H9 (cell line): ENCODE measurements at regions not wholly inside any gene's neighbourhood (a gene's known extent, or its start where the extent isn't known, plus 50 kb on each side); places are given as distances from the start of the nearest gene placed in this dataset.

Experiments
- DNase-seq: peaks from one replicate; pipeline ENCODE4 v3.0.0-alpha.2; 2017
- H2AFZ ChIP-seq: one replicate; pipeline ENCODE4 v1.6.1; 2013; ENCODE audit warnings: mild to moderate bottlenecking, low read length, control low read depth, moderate library complexity
- H2AK5ac ChIP-seq: 2 replicates; pipeline ENCODE4 v1.6.1; 2013; ENCODE audit warnings: low read length, control low read depth, mixed read lengths; ENCODE audit not compliant: insufficient read length
- H2BK120ac ChIP-seq: one replicate; pipeline ENCODE4 v1.6.1; 2013; ENCODE audit warnings: low read depth, mild to moderate bottlenecking, low read length, control low read depth, inconsistent platforms; ENCODE audit not compliant: poor library complexity, severe bottlenecking
- H2BK12ac ChIP-seq: 2 replicates; pipeline ENCODE4 v1.6.1; 2013; ENCODE audit warnings: low read length, control low read depth, mixed read lengths, low read depth; ENCODE audit not compliant: insufficient read length
- H2BK15ac ChIP-seq: 2 replicates; pipeline ENCODE4 v1.6.1; 2013; ENCODE audit warnings: low read depth, low read length, control low read depth
- H2BK20ac ChIP-seq: one replicate; pipeline ENCODE4 v1.6.1; 2013; ENCODE audit warnings: low read depth, mild to moderate bottlenecking, low read length, control low read depth, inconsistent platforms; ENCODE audit not compliant: poor library complexity, severe bottlenecking
- H2BK5ac ChIP-seq: 2 replicates; pipeline ENCODE4 v1.6.1; 2013; ENCODE audit warnings: low read length, control low read depth, mixed read lengths; ENCODE audit not compliant: insufficient read length
- H3K14ac ChIP-seq: 2 replicates; pipeline ENCODE4 v1.6.1; 2013; ENCODE audit warnings: low read length, control low read depth; ENCODE audit not compliant: insufficient read depth
- H3K18ac ChIP-seq: 2 replicates; pipeline ENCODE4 v1.6.1; 2013; ENCODE audit warnings: low read depth, mild to moderate bottlenecking, mixed read lengths, low read length, control low read depth; ENCODE audit not compliant: insufficient read length
- H3K23ac ChIP-seq: 2 replicates; pipeline ENCODE4 v1.6.1; 2013; ENCODE audit warnings: low read length, control low read depth, mixed read lengths, low read depth; ENCODE audit not compliant: insufficient read length
- H3K23me2 ChIP-seq: 2 replicates; pipeline ENCODE4 v1.6.1; 2013; ENCODE audit warnings: low read depth, mild to moderate bottlenecking, mixed read lengths, low read length, control low read depth; ENCODE audit not compliant: insufficient read length, poor library complexity, severe bottlenecking
- H3K27ac ChIP-seq: 2 replicates; pipeline ENCODE4 v1.5.1; 2013; ENCODE audit warnings: low read length, control low read depth, mixed read lengths, low read depth; ENCODE audit not compliant: insufficient read length
- H3K27me3 ChIP-seq: 2 replicates; pipeline ENCODE4 v1.6.1; 2013; ENCODE audit warnings: low read length, control low read depth, inconsistent platforms; ENCODE audit not compliant: insufficient read depth
- H3K4ac ChIP-seq: 2 replicates; pipeline ENCODE4 v1.6.1; 2013; ENCODE audit warnings: low read depth, mild to moderate bottlenecking, control low read depth, inconsistent platforms, low read length, moderate library complexity
- H3K4me1 ChIP-seq: 2 replicates; pipeline ENCODE4 v1.6.1; 2013; ENCODE audit warnings: low read length, control low read depth, inconsistent platforms; ENCODE audit not compliant: insufficient read depth
- H3K4me2 ChIP-seq: 2 replicates; pipeline ENCODE4 v1.6.1; 2013; ENCODE audit warnings: low read length, control low read depth, mixed read lengths; ENCODE audit not compliant: insufficient read length, insufficient read depth
- H3K56ac ChIP-seq: 2 replicates; pipeline ENCODE4 v1.6.1; 2013; ENCODE audit warnings: low read depth, mild to moderate bottlenecking, mixed read lengths, low read length, control low read depth; ENCODE audit not compliant: insufficient read length
- H3K79me1 ChIP-seq: 2 replicates; pipeline ENCODE4 v1.6.1; 2013; ENCODE audit warnings: low read depth, mild to moderate bottlenecking, moderate library complexity, low read length, control low read depth, inconsistent platforms; ENCODE audit not compliant: insufficient read depth, poor library complexity, severe bottlenecking
- H3K79me2 ChIP-seq: 2 replicates; pipeline ENCODE4 v1.6.1; 2013; ENCODE audit warnings: low read length, control low read depth, inconsistent platforms; ENCODE audit not compliant: insufficient read depth
- H3K9ac ChIP-seq: 2 replicates; pipeline ENCODE4 v1.6.1; 2013; ENCODE audit warnings: low read length, control low read depth, mixed read lengths; ENCODE audit not compliant: insufficient read length; ENCODE audit errors: extremely low read depth
- H3K9me3 ChIP-seq: one replicate; pipeline ENCODE4 v1.6.1; 2013; ENCODE audit warnings: low read depth, low read length, inconsistent platforms; ENCODE audit not compliant: control insufficient read depth
- H3T11ph ChIP-seq: one replicate; pipeline ENCODE4 v1.6.1; 2013; ENCODE audit warnings: mild to moderate bottlenecking, low read length, control low read depth, inconsistent platforms
- H4K20me1 ChIP-seq: one replicate; pipeline ENCODE4 v1.6.1; 2013; ENCODE audit not compliant: control insufficient read depth, insufficient read length, insufficient read depth
- H4K5ac ChIP-seq: 2 replicates; pipeline ENCODE4 v1.6.1; 2013; ENCODE audit warnings: low read depth, mild to moderate bottlenecking, mixed read lengths, low read length, control low read depth; ENCODE audit not compliant: insufficient read length
- H4K8ac ChIP-seq: replicated peaks from 2 replicates; pipeline ENCODE4 v1.6.1; 2013; ENCODE audit warnings: low read length, control low read depth, mixed read lengths, low read depth; ENCODE audit not compliant: insufficient read length
- H4K91ac ChIP-seq: 2 replicates; pipeline ENCODE4 v1.6.1; 2013; ENCODE audit warnings: low read depth, mild to moderate bottlenecking, moderate library complexity, mixed read lengths, low read length, control low read depth; ENCODE audit not compliant: insufficient read length
- H3K27ac Mint-ChIP-seq, 3 experiments: 2 replicates in 2 of 3; 3 replicates in 1 of 3; pipeline ENCODE4 v1.8.0; 2020 to 2021; ENCODE audit warnings: mixed read lengths in 3 of 3, mild to moderate bottlenecking in 1 of 3, moderate library complexity in 1 of 3
- H3K27me3 Mint-ChIP-seq: 2 replicates; pipeline ENCODE4 v1.8.0; 2021; ENCODE audit warnings: low read depth, mild to moderate bottlenecking, moderate library complexity, mixed read lengths
- H3K36me3 Mint-ChIP-seq, 3 experiments: 2 replicates in 2 of 3; 3 replicates in 1 of 3; pipeline ENCODE4 v1.8.0; 2020 to 2021; ENCODE audit warnings: low read depth in 3 of 3, mixed read lengths in 3 of 3; ENCODE audit not compliant: insufficient read depth in 1 of 3
- H3K4me1 Mint-ChIP-seq, 2 experiments: 2 replicates each; pipeline ENCODE4 v1.8.0; 2020; ENCODE audit warnings: mixed read lengths in 2 of 2
- H3K4me3 Mint-ChIP-seq, 2 experiments: 2 replicates in 1 of 2; 3 replicates in 1 of 2; pipeline ENCODE4 v1.8.0; 2020 to 2021; ENCODE audit warnings: mild to moderate bottlenecking in 2 of 2, mixed read lengths in 2 of 2, moderate library complexity in 1 of 2
- H3K9me3 Mint-ChIP-seq, 2 experiments: 2 replicates in 1 of 2; 3 replicates in 1 of 2; pipeline ENCODE4 v1.8.0; 2020; ENCODE audit warnings: mild to moderate bottlenecking in 2 of 2, mixed read lengths in 2 of 2, moderate library complexity in 1 of 2
- WGBS: extraction: QIAGEN DNeasy Blood & Tissue Kit; methylation state at CpG from one replicate; pipeline ENCODE4 v1.1.7; 2013; ENCODE audit warnings: missing lambda C conversion rate, low lambda C conversion rate, mixed read lengths; ENCODE audit not compliant: insufficient read length; ENCODE audit errors: extremely low coverage; 5-methylcytosine and 5-hydroxymethylcytosine counted together
- TF ChIP-seq, protein P1 (sequence below): fragments of 200-600 bp; sonication (generic); conservative IDR thresholded peaks from 3 replicates; pipeline ENCODE4 v1.8.0; 2021; ENCODE audit warnings: antibody characterized with exemption, mild to moderate bottlenecking

DNA sequence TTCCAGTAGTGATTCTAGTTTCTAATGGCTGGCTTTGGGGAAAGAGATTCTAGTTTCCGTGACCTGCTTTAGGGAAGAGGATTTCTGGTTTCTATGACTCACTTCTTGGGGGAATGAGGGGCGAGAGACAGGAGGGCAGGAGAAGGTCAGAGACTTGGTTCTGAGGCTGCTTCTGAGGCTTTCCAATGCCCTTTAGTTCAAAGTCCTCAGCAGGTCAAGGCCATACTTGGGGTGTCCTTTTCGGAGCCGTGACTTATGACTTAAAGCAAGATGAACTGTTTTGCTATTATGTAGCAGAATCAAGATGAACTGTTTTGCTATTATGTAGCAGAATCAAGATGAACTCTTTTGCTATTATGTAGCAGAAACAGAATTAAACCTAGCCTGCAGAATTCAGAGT lies 52.2 kb upstream of the TLR3 start:
- no peak overlapping the region for H2AK5ac ChIP-seq
- H2BK20ac ChIP-seq = no peak overlapping the region
- H2BK5ac ChIP-seq = no peak overlapping the region
- H3K14ac ChIP-seq = no peak overlapping the region
- H2BK12ac ChIP-seq = no peak overlapping the region
- no peak overlapping the region for H3K23ac ChIP-seq
- no peak for DNase-seq
- H3K36me3 Mint-ChIP-seq = peaks cover 0 to 15% (median 6%) of the 10 kb centered on the region in 3 experiments; a peak in 5 of 7 replicates
- peak overlapping the region in 2 of 3 experiments; percentile 42 to 48; a peak in 3 of 7 replicates for H3K27ac Mint-ChIP-seq
- no CpG with 5 or more reads among the region's 4 CpGs for WGBS
- no peak overlapping the region for H3K4ac ChIP-seq
- no peak overlapping the region for H4K8ac ChIP-seq
- no peak overlapping the region for H2BK120ac ChIP-seq
- H3K27me3 Mint-ChIP-seq = no peaks in the 10 kb centered on the region; the same call in 1 of the 2 replicates
- H3T11ph ChIP-seq = no peak overlapping the region
- peaks cover 9% of the 10 kb centered on the region; the same call in 1 of the 2 replicates for H3K4me1 ChIP-seq
- no peak overlapping the region for H3K4me3 Mint-ChIP-seq
- no peak overlapping the region for H2BK15ac ChIP-seq
- TF ChIP-seq, protein P1, sequence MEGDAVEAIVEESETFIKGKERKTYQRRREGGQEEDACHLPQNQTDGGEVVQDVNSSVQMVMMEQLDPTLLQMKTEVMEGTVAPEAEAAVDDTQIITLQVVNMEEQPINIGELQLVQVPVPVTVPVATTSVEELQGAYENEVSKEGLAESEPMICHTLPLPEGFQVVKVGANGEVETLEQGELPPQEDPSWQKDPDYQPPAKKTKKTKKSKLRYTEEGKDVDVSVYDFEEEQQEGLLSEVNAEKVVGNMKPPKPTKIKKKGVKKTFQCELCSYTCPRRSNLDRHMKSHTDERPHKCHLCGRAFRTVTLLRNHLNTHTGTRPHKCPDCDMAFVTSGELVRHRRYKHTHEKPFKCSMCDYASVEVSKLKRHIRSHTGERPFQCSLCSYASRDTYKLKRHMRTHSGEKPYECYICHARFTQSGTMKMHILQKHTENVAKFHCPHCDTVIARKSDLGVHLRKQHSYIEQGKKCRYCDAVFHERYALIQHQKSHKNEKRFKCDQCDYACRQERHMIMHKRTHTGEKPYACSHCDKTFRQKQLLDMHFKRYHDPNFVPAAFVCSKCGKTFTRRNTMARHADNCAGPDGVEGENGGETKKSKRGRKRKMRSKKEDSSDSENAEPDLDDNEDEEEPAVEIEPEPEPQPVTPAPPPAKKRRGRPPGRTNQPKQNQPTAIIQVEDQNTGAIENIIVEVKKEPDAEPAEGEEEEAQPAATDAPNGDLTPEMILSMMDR = no peak
- H3K27ac ChIP-seq = no peak overlapping the region
- H3K4me2 ChIP-seq = no peak overlapping the region
- no peak overlapping the region for H4K5ac ChIP-seq
- H3K56ac ChIP-seq = no peak overlapping the region
- H2AFZ ChIP-seq = no peak overlapping the region
- H3K79me1 ChIP-seq = no peaks in the 10 kb centered on the region
- peaks cover 4 to 6% of the 10 kb centered on the region in 2 experiments; a peak in 2 of 5 replicates for H3K9me3 Mint-ChIP-seq
- no peaks in the 10 kb centered on the region for H3K79me2 ChIP-seq
- H4K20me1 ChIP-seq = no peaks in the 10 kb centered on the region
- no peak overlapping the region for H3K9ac ChIP-seq
- H3K18ac ChIP-seq = no peak overlapping the region
- no peaks in the 10 kb centered on the region for H3K9me3 ChIP-seq
- H4K91ac ChIP-seq = no peak overlapping the region
- H3K23me2 ChIP-seq = no peaks in the 10 kb centered on the region
- no peaks in the 10 kb centered on the region for H3K27me3 ChIP-seq
- peaks cover 50 to 54% of the 10 kb centered on the region in 2 experiments for H3K4me1 Mint-ChIP-seq
